GM12878 (cell line): ENCODE measurements at regions not wholly inside any gene's neighbourhood (a gene's known extent, or its start where the extent isn't known, plus 50 kb on each side); places are given as distances from the start of the nearest gene placed in this dataset.

Experiments used
- ATAC-seq: fragments of 200-7000 bp; cut with Tn5 transposase; 3 replicates; pipeline ENCODE4 v1.9.1; 2020; ENCODE audit warnings: mild to moderate bottlenecking, moderate library complexity
- BruUV-seq: library from RNA; stranded (reverse); fragments of 400-500 nt; replicated peaks from 2 replicates; lab custom pipeline; 2021; lab: Mats Ljungman, UMichigan
- CTCF ChIA-PET: fragments of 300-600 bp; sonication (Branson Sonifier 250); formaldehyde crosslinking; extraction: SDS; loops from one replicate; lab custom pipeline; 2021; ENCODE audit warnings: inconsistent platforms; lab: Yijun Ruan, JAX
- POLR2A ChIA-PET: fragments of 350-600 bp; formaldehyde crosslinking; extraction: SDS; loops from one replicate; lab custom pipeline; 2021; ENCODE audit warnings: inconsistent platforms; lab: Charles Lee
- RAD21 ChIA-PET: fragments of 300-600 bp; sonication (Branson Sonifier 250); formaldehyde crosslinking; loops from one replicate; lab custom pipeline; 2023; ENCODE audit warnings: antibody characterized with exemption; ENCODE audit not compliant: unreplicated experiment; lab: Charles Lee
- SMC1A ChIA-PET: fragments of 300-600 bp; sonication (Branson Sonifier 250); formaldehyde crosslinking; loops from one replicate; lab custom pipeline; 2023; ENCODE audit not compliant: unreplicated experiment, uncharacterized antibody; lab: Charles Lee
- DNase-seq: peaks from one replicate; pipeline ENCODE4 v3.0.0-alpha.2; 2011; ENCODE audit warnings: low read depth, low spot score
- FAIRE-seq: peaks from 3 replicates; lab custom pipeline; 2011; peaks lifted over from hg19 to GRCh38; lab: Jason Lieb, UNC
- H2AFZ ChIP-seq: 2 replicates; pipeline ENCODE4 v1.6.0; 2011; ENCODE audit warnings: low read depth, low read length, control low read depth; ENCODE audit not compliant: control insufficient read depth
- H3K27ac ChIP-seq: 2 replicates; pipeline ENCODE4 v1.5.1; 2011; ENCODE audit warnings: control low read depth; ENCODE audit not compliant: control insufficient read depth, insufficient read depth
- H3K27me3 ChIP-seq, 2 experiments: replicated peaks in 1 of 2; 2 replicates each; pipeline versions ENCODE4 v1.6.0 to v1.6.1; 2011; ENCODE audit warnings: low read length in 1 of 2; ENCODE audit not compliant: control insufficient read depth in 2 of 2, insufficient read depth in 2 of 2
- H3K36me3 ChIP-seq, 2 experiments: 2 replicates each; pipeline ENCODE4 v1.5.1; 2011; ENCODE audit warnings: low read length in 1 of 2; ENCODE audit not compliant: control insufficient read depth in 2 of 2, insufficient read depth in 2 of 2
- H3K4me1 ChIP-seq: 2 replicates; pipeline ENCODE4 v1.6.1; 2011; ENCODE audit warnings: mild to moderate bottlenecking, low read length, moderate library complexity, mixed read lengths; ENCODE audit not compliant: control insufficient read depth, insufficient read depth
- H3K4me2 ChIP-seq: 2 replicates; pipeline ENCODE4 v1.6.0; 2011; ENCODE audit warnings: control low read depth; ENCODE audit not compliant: control insufficient read depth, insufficient read depth
- H3K4me3 ChIP-seq: fragments of 200-600 bp; sonication (generic); 2 replicates; pipeline ENCODE4 v1.5.1; 2016
- H3K79me2 ChIP-seq: 2 replicates; pipeline ENCODE4 v1.6.0; 2011; ENCODE audit warnings: low read length; ENCODE audit not compliant: control insufficient read depth, insufficient read depth
- H3K9ac ChIP-seq: 2 replicates; pipeline ENCODE4 v1.8.0; 2011; ENCODE audit warnings: low read length, control low read depth, mixed read lengths; ENCODE audit not compliant: control insufficient read depth, insufficient read depth
- H3K9me3 ChIP-seq: replicated peaks from 3 replicates; pipeline ENCODE4 v1.5.1; 2011; ENCODE audit warnings: mild to moderate bottlenecking, low read length; ENCODE audit not compliant: control insufficient read depth, insufficient read depth
- H4K20me1 ChIP-seq: 2 replicates; pipeline ENCODE4 v1.6.0; 2011; ENCODE audit not compliant: control insufficient read depth, insufficient read depth
- IKZF1 ChIP-seq: fragments of 450-650 bp; conservative IDR thresholded peaks from 2 replicates; pipeline ENCODE4 v1.6.1; 2017; ENCODE audit warnings: antibody characterized with exemption, mild to moderate bottlenecking
- IKZF2 ChIP-seq, 2 experiments: fragments of 450-650 bp; IDR thresholded peaks; 2 replicates each; pipeline ENCODE4 v1.6.1; 2017; ENCODE audit warnings: mild to moderate bottlenecking in 2 of 2, moderate library complexity in 2 of 2
- POLR2A ChIP-seq: IDR thresholded peaks from 2 replicates; pipeline ENCODE4 v1.6.1; 2011; ENCODE audit warnings: low read depth, mild to moderate bottlenecking, low read length
- ZNF207 ChIP-seq: fragments of 450-650 bp; IDR thresholded peaks from 2 replicates; pipeline ENCODE4 v1.6.1; 2014; ENCODE audit warnings: antibody characterized with exemption, mild to moderate bottlenecking, borderline replicate concordance
- WGBS: methylation state at CpG from one replicate; pipeline ENCODE4 v1.1.6; 2016; ENCODE audit warnings: low lambda C conversion rate; ENCODE audit not compliant: insufficient replicate concordance, insufficient coverage; ENCODE audit errors: missing lambda C conversion rate; 5-methylcytosine and 5-hydroxymethylcytosine counted together
- in situ Hi-C: fragments of 300-500 bp; cut with MboI; formaldehyde crosslinking; loops from 9 replicates; pipeline ENCODE4 v1.14.3; 2018; ENCODE audit warnings: mixed read lengths
- intact Hi-C: fragments of 100-400 bp; cut with micrococcal nuclease; formaldehyde crosslinking; loops from one replicate; pipeline ENCODE4 v1.14.2; 2022; ENCODE audit not compliant: unreplicated experiment

GRCh38 chr7:130923365-130923764 is 189.4 kb upstream of the KLF14 start:
- POLR2A ChIA-PET, result no interaction called here
- peaks cover 12% of the 10 kb centered on the region for H3K4me1 ChIP-seq
- RAD21 ChIA-PET, result interaction anchor here (1.8 kb wide), 1 partner anchor 10 kb away, joined by 10 read pairs; no protein-coding TSS in a partner anchor
- WGBS, result 54% methylated on average over 4 of the region's 4 CpGs
- no peaks in the 10 kb centered on the region for H3K9me3 ChIP-seq
- in situ Hi-C loops, result no loop called here
- FAIRE-seq, result no peak
- CTCF ChIA-PET, result interaction anchor here (0.6 to 3.5 kb wide), 5 partner anchors 14 to 616 kb away, joined by 3 to 12 read pairs (median 5); no protein-coding TSS in a partner anchor
- H3K4me2 ChIP-seq, result no peak overlapping the region
- H3K79me2 ChIP-seq, result peaks cover 73% of the 10 kb centered on the region
- SMC1A ChIA-PET, result interaction anchor here (1.2 to 3.3 kb wide), 5 partner anchors 10 to 22 kb away, joined by 3 to 21 read pairs (median 5); no protein-coding TSS in a partner anchor
- BruUV-seq, result no TSS peak
- TF ChIP-seq ZNF207, result no peak
- TF ChIP-seq IKZF1, result no peak
- H3K27me3 ChIP-seq, result no peaks in the 10 kb centered on the region
- intact Hi-C loops, result no loop called here
- H3K27ac ChIP-seq, result no peak overlapping the region
- no peak overlapping the region for H2AFZ ChIP-seq
- no peak for ATAC-seq
- DNase-seq, result no peak
- no peak overlapping the region for H3K4me3 ChIP-seq
- H4K20me1 ChIP-seq, result peaks cover 6% of the 10 kb centered on the region
- H3K9ac ChIP-seq, result no peak overlapping the region
- peaks cover 20 to 34% of the 10 kb centered on the region in 2 experiments for H3K36me3 ChIP-seq

GRCh38 chr7:130923930-130924329 is 189.9 kb upstream of the KLF14 start:
- no peak overlapping the region for H3K9ac ChIP-seq
- no TSS peak for BruUV-seq
- no peaks in the 10 kb centered on the region for H3K27me3 ChIP-seq
- in situ Hi-C loops (no loop called here), intact Hi-C loops (no loop called here)
- H4K20me1 ChIP-seq, result peaks cover 6% of the 10 kb centered on the region
- H3K27ac ChIP-seq, result no peak overlapping the region
- POLR2A ChIA-PET, result no interaction called here
- 93% methylated on average over 5 of the region's 5 CpGs for WGBS
- ATAC-seq (no peak), FAIRE-seq (peak; percentile 23)
- CTCF ChIA-PET, result interaction anchor here (0.8 to 3.5 kb wide), 4 partner anchors 8 to 116 kb away, joined by 3 to 12 read pairs (median 4); no protein-coding TSS in a partner anchor
- H2AFZ ChIP-seq, result no peak overlapping the region
- no peaks in the 10 kb centered on the region for H3K9me3 ChIP-seq
- no peak for TF ChIP-seq IKZF2 (IDR thresholded peaks at IDR 0.05)
- TF ChIP-seq POLR2A, result peak; percentile 25; the same call in 1 of the 2 replicates
- TF ChIP-seq, all 136 proteins: peak for 1
- ChIA-PET SMC1A (interaction anchor here (0.6 to 3.3 kb wide), 3 partner anchors 10 to 31 kb away, joined by 3 to 21 read pairs (median 3); no protein-coding TSS in a partner anchor), RAD21 (no interaction called here)
- Histone ChIP-seq H3K4me3 (no peak overlapping the region), H3K36me3 (peaks cover 17 to 29% of the 10 kb centered on the region in 2 experiments), H3K4me1 (peaks cover 6% of the 10 kb centered on the region), H3K4me2 (no peak overlapping the region), H3K79me2 (peaks cover 71% of the 10 kb centered on the region)
- no peak for DNase-seq
